ENCODE measurements at regions not wholly inside any gene's neighbourhood (a gene's known extent, or its start where the extent isn't known, plus 50 kb on each side); places are given as distances from the start of the nearest gene placed in this dataset.

GRCh38 chr4:13088726-13089658 is 395.1 kb downstream of the RAB28 start:
- ATAC-seq (ENCODE audit: low FRiP score) (no peak), DNase-seq (ENCODE audit: low spot score) (no peak)
- TF ChIP-seq, protein P1, sequence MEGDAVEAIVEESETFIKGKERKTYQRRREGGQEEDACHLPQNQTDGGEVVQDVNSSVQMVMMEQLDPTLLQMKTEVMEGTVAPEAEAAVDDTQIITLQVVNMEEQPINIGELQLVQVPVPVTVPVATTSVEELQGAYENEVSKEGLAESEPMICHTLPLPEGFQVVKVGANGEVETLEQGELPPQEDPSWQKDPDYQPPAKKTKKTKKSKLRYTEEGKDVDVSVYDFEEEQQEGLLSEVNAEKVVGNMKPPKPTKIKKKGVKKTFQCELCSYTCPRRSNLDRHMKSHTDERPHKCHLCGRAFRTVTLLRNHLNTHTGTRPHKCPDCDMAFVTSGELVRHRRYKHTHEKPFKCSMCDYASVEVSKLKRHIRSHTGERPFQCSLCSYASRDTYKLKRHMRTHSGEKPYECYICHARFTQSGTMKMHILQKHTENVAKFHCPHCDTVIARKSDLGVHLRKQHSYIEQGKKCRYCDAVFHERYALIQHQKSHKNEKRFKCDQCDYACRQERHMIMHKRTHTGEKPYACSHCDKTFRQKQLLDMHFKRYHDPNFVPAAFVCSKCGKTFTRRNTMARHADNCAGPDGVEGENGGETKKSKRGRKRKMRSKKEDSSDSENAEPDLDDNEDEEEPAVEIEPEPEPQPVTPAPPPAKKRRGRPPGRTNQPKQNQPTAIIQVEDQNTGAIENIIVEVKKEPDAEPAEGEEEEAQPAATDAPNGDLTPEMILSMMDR (IDR thresholded peaks at IDR 0.05) = no peak

- TF ChIP-seq, protein P1 (IDR thresholded peaks at IDR 0.05) = no peak
- DNase-seq (ENCODE audit: low spot score) = no peak
- ATAC-seq (ENCODE audit: low FRiP score) = no peak
Measured at GRCh38 chr4:13087041-13087440, 397.1 kb downstream of the RAB28 start.

DNA sequence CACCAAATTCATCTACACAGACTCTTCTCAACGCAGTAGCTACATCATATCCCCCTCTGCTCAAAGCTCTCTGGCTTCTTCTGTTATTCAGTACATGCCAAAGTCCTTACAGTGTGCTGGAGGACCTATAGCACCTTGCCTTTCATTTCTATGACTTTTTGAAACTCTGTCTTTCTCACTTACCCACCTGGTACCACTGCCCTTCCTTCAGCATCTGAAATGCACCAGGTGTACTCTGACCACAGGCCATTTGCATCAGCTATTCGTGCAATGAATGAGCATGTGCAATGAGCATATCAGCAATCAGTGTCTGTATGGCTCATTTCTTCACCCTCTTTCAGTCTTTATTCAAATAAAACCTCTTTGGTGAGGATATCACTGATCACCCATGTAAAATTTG is 399.9 kb downstream of the RAB28 start:
- no peak for ATAC-seq (ENCODE audit: low FRiP score)
- TF ChIP-seq, protein P1 (IDR thresholded peaks at IDR 0.05) = no peak
- DNase-seq (ENCODE audit: low spot score) = no peak

DNA sequence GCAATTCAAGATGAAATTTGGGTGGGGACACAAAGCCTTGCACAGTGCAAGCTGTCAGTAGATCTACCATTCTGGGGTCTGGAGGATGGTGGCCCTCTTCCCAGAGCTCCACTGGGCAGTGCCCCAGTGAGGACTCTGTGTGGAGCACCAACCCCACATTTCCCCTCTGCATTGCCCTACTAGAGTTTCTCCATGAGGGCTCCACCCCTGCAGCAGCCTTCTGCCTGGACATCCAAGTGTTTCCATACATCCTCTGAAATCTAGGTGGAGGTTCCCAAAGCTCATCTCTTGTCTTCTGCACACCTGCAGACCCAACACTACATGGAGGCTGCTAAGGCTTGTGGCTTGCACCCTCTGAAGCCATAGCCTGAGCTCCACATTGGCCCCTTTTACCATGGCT is 402.3 kb downstream of the RAB28 start:
- no peak for DNase-seq (ENCODE audit: low spot score)
- TF ChIP-seq, protein P1 (IDR thresholded peaks at IDR 0.05) = no peak
- ATAC-seq (ENCODE audit: low FRiP score) = no peak

DNA sequence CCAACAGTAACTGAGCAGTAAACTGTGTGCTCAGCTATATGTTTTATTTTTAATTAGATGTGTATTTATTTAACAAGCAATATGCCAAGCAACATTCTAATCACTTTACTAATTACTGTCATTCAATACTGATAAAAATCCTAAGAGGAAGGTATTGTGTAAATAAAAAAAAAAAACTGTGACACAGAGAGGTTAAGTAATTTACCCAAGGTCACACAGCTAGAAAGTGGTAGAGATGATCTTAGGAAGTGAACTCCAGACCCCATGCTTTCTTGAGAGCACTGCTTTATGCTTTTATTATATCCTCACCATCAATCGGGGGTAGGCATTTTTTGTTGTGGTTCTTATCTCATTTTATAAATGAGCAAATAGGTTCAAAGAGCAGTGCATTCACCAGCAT is 417.1 kb downstream of the RAB28 start:
- no peak for DNase-seq (ENCODE audit: low spot score)
- TF ChIP-seq, protein P1 (IDR thresholded peaks at IDR 0.05) = no peak
- ATAC-seq (ENCODE audit: low FRiP score) = no peak

DNA sequence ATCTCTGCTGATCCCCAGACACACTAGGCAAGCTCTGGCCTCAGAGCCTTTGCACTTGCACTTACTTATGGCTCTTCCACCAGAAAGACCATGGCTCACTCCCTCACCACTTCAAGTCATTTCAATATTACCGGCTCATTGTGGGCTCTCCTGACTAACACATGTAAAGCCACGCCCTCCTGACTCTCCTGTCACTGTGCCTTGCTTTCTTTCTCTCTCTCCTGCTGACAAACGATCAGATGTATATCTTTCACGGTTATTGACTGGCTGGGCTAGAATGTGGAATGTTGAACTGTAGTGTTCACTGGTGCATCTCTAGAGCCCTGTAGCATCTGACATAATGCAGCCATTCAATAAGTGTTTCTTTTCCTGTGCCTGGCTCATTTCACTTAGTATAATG is 425.1 kb downstream of the RAB28 start:
- ATAC-seq (ENCODE audit: low FRiP score) (no peak), DNase-seq (ENCODE audit: low spot score) (no peak)
- TF ChIP-seq, protein P1 (IDR thresholded peaks at IDR 0.05) = no peak

DNA sequence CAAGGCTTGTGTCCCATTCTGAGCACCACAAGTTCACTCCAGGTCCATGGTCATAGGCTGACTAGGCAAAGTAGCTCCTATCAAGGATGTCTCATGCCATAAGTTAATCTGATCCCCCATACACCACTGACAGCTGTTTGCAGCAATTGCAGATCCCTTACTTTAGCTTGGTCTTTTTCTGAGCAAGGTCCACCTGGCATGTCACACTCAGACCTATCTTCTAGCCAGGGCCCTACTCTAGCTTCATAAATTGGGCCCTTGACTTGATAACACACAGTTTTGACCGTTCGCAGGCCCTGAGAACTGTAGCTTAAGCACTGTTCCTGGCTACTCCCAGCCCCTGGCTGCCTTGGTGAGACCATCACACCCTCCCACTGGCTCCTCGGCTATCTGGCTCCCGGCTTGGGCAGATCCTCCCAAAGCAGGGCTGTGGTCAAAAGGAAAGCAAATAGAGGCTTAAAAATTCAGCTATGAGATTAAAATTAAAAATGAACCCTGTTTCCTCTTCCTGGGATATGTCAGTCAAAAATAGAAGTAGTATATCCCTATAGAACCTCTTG is 427.4 kb downstream of the RAB28 start:
- DNase-seq (ENCODE audit: low spot score) (no peak), ATAC-seq (ENCODE audit: low FRiP score) (no peak)
- TF ChIP-seq, protein P1 (IDR thresholded peaks at IDR 0.05) = no peak
